ENCODE measurements at regions not wholly inside any gene's neighbourhood (a gene's known extent, or its start where the extent isn't known, plus 50 kb on each side); places are given as distances from the start of the nearest gene placed in this dataset.
A peak's percentile ranks its signal among the peaks of the same experiment; 100 is the strongest.

- H3K4me1 Mint-ChIP-seq (ENCODE audit: low read depth, unreplicated experiment): peaks cover 5% of the 10 kb centered on the region
- Histone ChIP-seq H4K20me1 (ENCODE audit: insufficient read depth, low read length) (no peaks in the 10 kb centered on the region), H3K9ac (ENCODE audit: low read length) (no peak overlapping the region), H3K27me3 (ENCODE audit: insufficient read depth, low read length) (no peaks in the 10 kb centered on the region), H2AFZ (ENCODE audit: low read depth, low read length) (no peak overlapping the region), H3K27ac (ENCODE audit: low read depth, low read length) (no peak overlapping the region), H3K79me2 (ENCODE audit: insufficient read depth, low read length) (no peaks in the 10 kb centered on the region), H3K4me3 (ENCODE audit: insufficient read depth, low read depth, low read length) (no peak overlapping the region), H3K9me3 (ENCODE audit: insufficient read depth, low read depth, low read length) (no peaks in the 10 kb centered on the region), H3K36me3 (ENCODE audit: insufficient read depth, low read length) (no peaks in the 10 kb centered on the region), H3K4me2 (ENCODE audit: low read length) (no peak overlapping the region), H3K4me1 (ENCODE audit: insufficient read depth, low read length) (peaks cover 3% of the 10 kb centered on the region)
- no peaks in the 10 kb centered on the region for H3K9me3 Mint-ChIP-seq (ENCODE audit: unreplicated experiment)
- H3K4me3 Mint-ChIP-seq (ENCODE audit: unreplicated experiment): no peak overlapping the region
- no peaks in the 10 kb centered on the region for H3K27me3 Mint-ChIP-seq (ENCODE audit: low read depth, unreplicated experiment)
- no peaks in the 10 kb centered on the region for H3K36me3 Mint-ChIP-seq (ENCODE audit: low read depth, unreplicated experiment)
- H3K27ac Mint-ChIP-seq (ENCODE audit: unreplicated experiment): no peak overlapping the region
- no peak for DNase-seq (ENCODE audit: low read depth)
- TF ChIP-seq EZH2 (IDR thresholded peaks at IDR 0.05; ENCODE audit: insufficient read depth, low read length) (no peak), CTCF (IDR thresholded peaks at IDR 0.05; ENCODE audit: insufficient read depth, low read depth, low read length) (no peak)
- no peak for FAIRE-seq
These were observed 301.6 kb upstream of the PDE4D start for GRCh38 chr5:60195083-60195482.

GRCh38 chr5:60185231-60186099 lies 291.9 kb upstream of the PDE4D start:
- Histone ChIP-seq H3K4me1 (ENCODE audit: insufficient read depth, low read length) (no peaks in the 10 kb centered on the region), H3K79me2 (ENCODE audit: insufficient read depth, low read length) (no peaks in the 10 kb centered on the region), H3K9ac (ENCODE audit: low read length) (no peak overlapping the region), H3K27ac (ENCODE audit: low read depth, low read length) (no peak overlapping the region), H3K4me2 (ENCODE audit: low read length) (no peak overlapping the region), H3K4me3 (ENCODE audit: insufficient read depth, low read depth, low read length) (no peak overlapping the region), H4K20me1 (ENCODE audit: insufficient read depth, low read length) (no peaks in the 10 kb centered on the region), H3K9me3 (ENCODE audit: insufficient read depth, low read depth, low read length) (no peaks in the 10 kb centered on the region), H3K27me3 (ENCODE audit: insufficient read depth, low read length) (no peaks in the 10 kb centered on the region), H3K36me3 (ENCODE audit: insufficient read depth, low read length) (no peaks in the 10 kb centered on the region), H2AFZ (ENCODE audit: low read depth, low read length) (no peak overlapping the region)
- no peak for DNase-seq (ENCODE audit: low read depth)
- Mint-ChIP-seq H3K27me3 (ENCODE audit: low read depth, unreplicated experiment) (no peaks in the 10 kb centered on the region), H3K36me3 (ENCODE audit: low read depth, unreplicated experiment) (no peaks in the 10 kb centered on the region), H3K4me3 (ENCODE audit: unreplicated experiment) (no peak overlapping the region), H3K9me3 (ENCODE audit: unreplicated experiment) (no peaks in the 10 kb centered on the region), H3K4me1 (ENCODE audit: low read depth, unreplicated experiment) (peaks cover 7% of the 10 kb centered on the region), H3K27ac (ENCODE audit: unreplicated experiment) (no peak overlapping the region)
- peak; percentile 9 for FAIRE-seq
- TF ChIP-seq EZH2 (IDR thresholded peaks at IDR 0.05; ENCODE audit: insufficient read depth, low read length) (no peak), CTCF (IDR thresholded peaks at IDR 0.05; ENCODE audit: insufficient read depth, low read depth, low read length) (no peak)

- no peaks in the 10 kb centered on the region for H3K9me3 ChIP-seq (ENCODE audit: insufficient read depth, low read depth, low read length)
- no peak overlapping the region for H3K27ac Mint-ChIP-seq (ENCODE audit: unreplicated experiment)
- peaks cover 7% of the 10 kb centered on the region for H3K4me1 Mint-ChIP-seq (ENCODE audit: low read depth, unreplicated experiment)
- no peaks in the 10 kb centered on the region for H3K27me3 ChIP-seq (ENCODE audit: insufficient read depth, low read length)
- H3K27ac ChIP-seq (ENCODE audit: low read depth, low read length): no peak overlapping the region
- H2AFZ ChIP-seq (ENCODE audit: low read depth, low read length): no peak overlapping the region
- peak; percentile 58 for DNase-seq (ENCODE audit: low read depth)
- H3K4me3 Mint-ChIP-seq (ENCODE audit: unreplicated experiment): no peak overlapping the region
- H3K4me3 ChIP-seq (ENCODE audit: insufficient read depth, low read depth, low read length): no peak overlapping the region
- H3K27me3 Mint-ChIP-seq (ENCODE audit: low read depth, unreplicated experiment): no peaks in the 10 kb centered on the region
- H3K4me2 ChIP-seq (ENCODE audit: low read length): no peak overlapping the region
- no peaks in the 10 kb centered on the region for H3K36me3 Mint-ChIP-seq (ENCODE audit: low read depth, unreplicated experiment)
- TF ChIP-seq EZH2 (IDR thresholded peaks at IDR 0.05; ENCODE audit: insufficient read depth, low read length): no peak
- TF ChIP-seq CTCF (IDR thresholded peaks at IDR 0.05; ENCODE audit: insufficient read depth, low read depth, low read length): no peak
- FAIRE-seq: no peak
- no peaks in the 10 kb centered on the region for H3K36me3 ChIP-seq (ENCODE audit: insufficient read depth, low read length)
- no peak overlapping the region for H3K9ac ChIP-seq (ENCODE audit: low read length)
- no peaks in the 10 kb centered on the region for H4K20me1 ChIP-seq (ENCODE audit: insufficient read depth, low read length)
- H3K4me1 ChIP-seq (ENCODE audit: insufficient read depth, low read length): no peaks in the 10 kb centered on the region
- H3K9me3 Mint-ChIP-seq (ENCODE audit: unreplicated experiment): no peaks in the 10 kb centered on the region
- no peaks in the 10 kb centered on the region for H3K79me2 ChIP-seq (ENCODE audit: insufficient read depth, low read length)
These were observed 291.1 kb upstream of the PDE4D start for GRCh38 chr5:60184606-60185005.
